ENCODE measurements at regions not wholly inside any gene's neighbourhood (a gene's known extent, or its start where the extent isn't known, plus 50 kb on each side); places are given as distances from the start of the nearest gene placed in this dataset.

GRCh38 chr2:133787207-133787606 is 218.9 kb upstream of the NCKAP5 start:
- TF ChIP-seq, protein P1, sequence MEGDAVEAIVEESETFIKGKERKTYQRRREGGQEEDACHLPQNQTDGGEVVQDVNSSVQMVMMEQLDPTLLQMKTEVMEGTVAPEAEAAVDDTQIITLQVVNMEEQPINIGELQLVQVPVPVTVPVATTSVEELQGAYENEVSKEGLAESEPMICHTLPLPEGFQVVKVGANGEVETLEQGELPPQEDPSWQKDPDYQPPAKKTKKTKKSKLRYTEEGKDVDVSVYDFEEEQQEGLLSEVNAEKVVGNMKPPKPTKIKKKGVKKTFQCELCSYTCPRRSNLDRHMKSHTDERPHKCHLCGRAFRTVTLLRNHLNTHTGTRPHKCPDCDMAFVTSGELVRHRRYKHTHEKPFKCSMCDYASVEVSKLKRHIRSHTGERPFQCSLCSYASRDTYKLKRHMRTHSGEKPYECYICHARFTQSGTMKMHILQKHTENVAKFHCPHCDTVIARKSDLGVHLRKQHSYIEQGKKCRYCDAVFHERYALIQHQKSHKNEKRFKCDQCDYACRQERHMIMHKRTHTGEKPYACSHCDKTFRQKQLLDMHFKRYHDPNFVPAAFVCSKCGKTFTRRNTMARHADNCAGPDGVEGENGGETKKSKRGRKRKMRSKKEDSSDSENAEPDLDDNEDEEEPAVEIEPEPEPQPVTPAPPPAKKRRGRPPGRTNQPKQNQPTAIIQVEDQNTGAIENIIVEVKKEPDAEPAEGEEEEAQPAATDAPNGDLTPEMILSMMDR (IDR thresholded peaks at IDR 0.05 in 2 of 3, conservative IDR thresholded peaks at IDR 0.05 in 1 of 3; ENCODE audit: borderline replicate concordance in 1 of 3, insufficient read depth in 1 of 3, low read depth in 2 of 3, low read length in 2 of 3), result no peak
- TF ChIP-seq EZH2phosphoT487 (IDR thresholded peaks at IDR 0.05; ENCODE audit: borderline replicate concordance) (no peak), POLR2A (IDR thresholded peaks at IDR 0.05; ENCODE audit: borderline replicate concordance, extremely low read depth, insufficient read depth, insufficient read length) (no peak), RAD21 (IDR thresholded peaks at IDR 0.05; ENCODE audit: low read depth) (no peak), ZNF274 (IDR thresholded peaks at IDR 0.05; ENCODE audit: low read depth, low read length) (no peak)
